Muscle of leg (tissue), 3 donors: ENCODE measurements at regions not wholly inside any gene's neighbourhood (a gene's known extent, or its start where the extent isn't known, plus 50 kb on each side); places are given as distances from the start of the nearest gene placed in this dataset.
A peak's percentile ranks its signal among the peaks of the same experiment; 100 is the strongest.

ENCODE experiments used
- DNase-seq: peaks from one replicate; pipeline ENCODE4 v3.0.0; 2013
- H3K27ac ChIP-seq: one replicate; pipeline ENCODE4 v1.5.1; 2013; ENCODE audit warnings: mild to moderate bottlenecking, low read length, control low read depth
- H3K27me3 ChIP-seq: one replicate; pipeline ENCODE4 v1.6.1; 2013; ENCODE audit warnings: low read length; ENCODE audit not compliant: control insufficient read depth, insufficient read depth
- H3K36me3 ChIP-seq: one replicate; pipeline ENCODE4 v1.6.1; 2013; ENCODE audit warnings: low read length; ENCODE audit not compliant: control insufficient read depth, insufficient read depth
- H3K4me1 ChIP-seq: one replicate; pipeline ENCODE4 v1.6.1; 2013; ENCODE audit warnings: low read length; ENCODE audit not compliant: control insufficient read depth, insufficient read depth
- H3K4me3 ChIP-seq: one replicate; pipeline ENCODE4 v1.5.1; 2013; ENCODE audit warnings: low read length, control low read depth
- H3K9me3 ChIP-seq: replicated peaks from 2 replicates; pipeline ENCODE4 v1.6.1; 2013; ENCODE audit warnings: low read depth, low read length; ENCODE audit not compliant: control insufficient read depth
- WGBS: methylation state at CpG from one replicate; pipeline ENCODE4 v1.1.5; 2013; ENCODE audit warnings: missing lambda C conversion rate; ENCODE audit not compliant: insufficient coverage; 5-methylcytosine and 5-hydroxymethylcytosine counted together

DNA sequence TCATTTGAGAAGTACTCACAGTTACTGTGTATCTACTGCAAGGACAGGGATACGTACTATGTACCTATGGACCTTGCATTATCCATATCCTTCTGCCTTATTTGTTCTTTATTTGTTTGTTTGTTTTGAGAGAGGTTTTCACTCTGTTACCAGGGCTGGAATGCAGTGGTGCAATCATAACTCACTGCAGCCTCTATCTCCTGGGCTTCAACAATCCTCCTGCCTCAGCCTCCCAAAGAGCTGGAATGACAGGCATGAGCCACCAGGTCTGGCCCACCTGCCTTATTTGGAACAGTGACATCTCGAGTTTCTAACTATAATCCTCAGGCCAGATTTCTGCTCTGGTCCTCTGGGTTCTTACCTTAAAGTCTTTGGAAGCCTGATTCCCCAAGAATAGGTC, 395.5 kb upstream of the PKN2 start:
- DNase-seq, result no peak
- no peak overlapping the region for H3K27ac ChIP-seq
- no peaks in the 10 kb centered on the region for H3K36me3 ChIP-seq
- 83% methylated on average over 1 of the region's 2 CpGs for WGBS
- no peak overlapping the region for H3K4me3 ChIP-seq
- no peaks in the 10 kb centered on the region for H3K4me1 ChIP-seq
- H3K9me3 ChIP-seq, result no peaks in the 10 kb centered on the region
- no peaks in the 10 kb centered on the region for H3K27me3 ChIP-seq

DNA sequence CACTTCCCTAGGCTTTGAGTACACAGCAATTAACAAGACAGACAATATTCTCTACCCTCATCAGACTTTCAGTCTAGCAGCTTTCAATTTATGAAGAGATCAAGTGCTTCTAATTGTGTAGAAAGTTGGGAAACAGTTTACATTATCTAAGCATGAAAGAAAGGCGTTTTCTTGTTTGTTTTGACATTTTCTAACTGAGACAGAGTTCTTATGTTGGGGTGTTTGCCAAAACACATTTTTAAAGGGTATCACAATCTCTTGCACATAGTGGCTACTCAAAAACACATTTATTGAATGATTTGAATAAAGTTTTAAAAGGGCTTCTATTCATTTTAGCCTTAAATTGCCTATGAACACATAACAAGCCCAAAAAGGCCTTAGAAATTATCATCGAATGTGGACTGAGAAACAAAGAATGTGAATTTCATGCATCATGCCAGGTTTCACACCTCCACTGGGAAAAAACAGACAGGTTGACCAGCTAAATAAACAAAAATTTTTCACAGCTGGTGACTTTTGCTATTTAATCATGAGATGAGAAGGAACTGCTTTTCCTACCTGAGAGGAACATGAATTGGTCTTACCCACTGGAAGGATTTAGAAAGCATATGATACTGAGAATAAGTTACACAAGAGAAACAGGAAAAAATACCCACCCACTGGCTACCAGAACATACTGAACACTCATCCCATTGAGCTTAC, 394.5 kb upstream of the PKN2 start:
- Histone ChIP-seq H3K27ac (no peak overlapping the region), H3K27me3 (no peaks in the 10 kb centered on the region), H3K4me3 (no peak overlapping the region), H3K36me3 (no peaks in the 10 kb centered on the region), H3K4me1 (no peaks in the 10 kb centered on the region), H3K9me3 (no peaks in the 10 kb centered on the region)
- WGBS, result 100% methylated on average over 1 of the region's 2 CpGs
- DNase-seq, result no peak

DNA sequence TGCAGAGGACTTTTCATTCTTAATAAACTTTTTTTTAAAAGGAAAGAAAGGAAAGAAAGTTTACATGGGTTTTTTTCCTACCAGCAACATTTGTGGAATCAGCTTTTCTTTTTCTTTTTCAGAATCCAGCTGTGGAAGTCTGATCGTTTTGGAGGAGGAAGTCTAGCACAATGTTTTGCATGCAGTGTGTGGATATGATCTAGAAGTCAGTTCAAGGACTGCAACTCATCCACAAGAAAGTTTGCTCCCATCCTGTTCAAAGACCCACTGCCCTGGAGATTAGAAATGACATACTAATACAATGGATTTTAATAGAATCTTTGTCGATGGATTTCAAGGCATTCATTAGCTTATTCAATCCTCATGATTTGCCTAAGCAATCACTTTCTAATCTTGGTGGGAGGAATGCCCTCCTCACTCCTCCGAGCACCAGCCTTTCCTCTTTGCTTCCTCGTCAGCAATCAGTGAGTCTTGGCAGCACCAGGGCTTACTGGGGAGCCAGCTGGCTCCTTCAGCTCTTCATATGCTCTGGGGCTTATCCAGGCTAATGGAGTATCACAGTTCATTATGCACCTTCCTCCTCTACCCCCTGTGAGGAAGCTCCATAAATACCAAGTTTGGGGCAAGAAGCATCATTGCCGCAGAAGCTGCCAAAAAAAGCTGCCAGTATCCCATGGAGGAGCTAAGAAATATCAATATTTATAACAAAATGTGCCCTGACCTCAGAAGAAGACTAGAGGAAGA, 392.3 kb upstream of the PKN2 start:
- Histone ChIP-seq H3K27me3 (no peaks in the 10 kb centered on the region), H3K4me1 (no peaks in the 10 kb centered on the region), H3K36me3 (no peaks in the 10 kb centered on the region), H3K4me3 (no peak overlapping the region), H3K27ac (no peak overlapping the region), H3K9me3 (no peaks in the 10 kb centered on the region)
- DNase-seq, result peak; percentile 23
- WGBS, result 65% methylated on average over 2 of the region's 5 CpGs

DNA sequence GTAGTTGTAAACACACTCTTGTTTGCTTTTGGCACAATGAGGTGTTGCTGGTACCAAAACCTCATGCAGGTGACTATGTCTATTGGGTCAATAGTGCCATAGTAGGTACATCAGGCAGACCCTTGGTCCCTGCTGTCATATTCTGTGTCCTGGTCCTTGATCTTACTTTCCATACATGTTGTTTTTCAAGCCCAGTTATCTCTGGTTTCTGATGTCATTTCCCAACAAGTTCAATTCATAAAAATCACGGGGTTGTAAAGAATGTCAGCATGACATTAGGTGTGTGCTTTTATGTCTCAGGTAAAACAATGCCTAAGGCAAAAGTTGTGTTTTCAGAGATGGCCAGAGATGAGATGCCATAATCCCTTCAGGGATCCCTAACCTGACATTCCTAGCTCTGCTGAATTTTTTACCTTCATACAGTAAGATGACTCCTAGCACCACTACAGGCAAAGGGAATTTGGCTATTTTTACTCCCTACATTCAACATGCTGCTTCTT, 390.3 kb upstream of the PKN2 start:
- Histone ChIP-seq H3K4me1 (no peaks in the 10 kb centered on the region), H3K36me3 (no peaks in the 10 kb centered on the region), H3K27me3 (no peaks in the 10 kb centered on the region), H3K9me3 (no peaks in the 10 kb centered on the region), H3K27ac (no peak overlapping the region), H3K4me3 (no peak overlapping the region)
- WGBS, result no CpG with 5 or more reads among the region's 1 CpG
- no peak for DNase-seq

DNA sequence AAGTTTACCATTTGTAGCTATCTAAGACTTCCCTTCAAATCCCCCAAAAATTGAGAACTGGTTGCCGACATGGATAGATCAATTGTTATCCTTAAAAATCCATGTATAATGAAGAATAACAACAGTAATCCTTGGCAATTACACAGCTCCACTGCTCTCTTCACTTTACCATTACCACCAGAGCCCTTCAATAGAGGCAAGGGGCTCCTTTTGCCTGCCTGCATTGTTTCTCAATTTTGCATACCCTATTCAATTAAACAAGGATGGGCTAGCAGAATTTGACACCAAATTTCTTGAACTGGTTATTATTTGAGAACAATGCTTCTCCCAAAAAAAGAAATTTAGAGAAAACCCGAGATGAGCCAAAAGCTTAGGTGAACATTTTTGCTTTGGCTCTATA, 387.8 kb upstream of the PKN2 start:
- no peaks in the 10 kb centered on the region for H3K9me3 ChIP-seq
- H3K36me3 ChIP-seq, result no peaks in the 10 kb centered on the region
- WGBS, result no CpG with 5 or more reads among the region's 2 CpGs
- no peak overlapping the region for H3K27ac ChIP-seq
- no peak overlapping the region for H3K4me3 ChIP-seq
- H3K27me3 ChIP-seq, result no peaks in the 10 kb centered on the region
- no peaks in the 10 kb centered on the region for H3K4me1 ChIP-seq
- DNase-seq, result no peak

DNA sequence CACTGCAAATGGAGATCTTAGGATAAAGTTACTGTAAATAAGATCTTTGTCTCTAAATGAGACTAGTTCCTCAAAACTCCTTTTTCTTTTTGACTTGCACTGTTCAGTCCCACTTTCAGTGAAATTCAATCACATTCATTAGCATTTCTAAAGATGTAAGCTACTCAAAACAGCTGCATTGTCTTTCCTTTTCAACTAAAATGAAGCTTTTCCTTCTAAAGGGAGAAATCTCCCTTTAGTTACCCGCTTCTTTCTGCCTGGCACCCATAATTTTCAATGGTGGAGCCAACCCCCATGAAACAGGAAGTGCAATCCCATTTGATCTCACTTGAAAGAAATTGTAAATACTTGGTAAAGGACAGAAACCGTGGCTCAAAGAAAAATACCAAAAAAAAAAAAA, 387.4 kb upstream of the PKN2 start:
- DNase-seq, result no peak
- Histone ChIP-seq H3K27me3 (no peaks in the 10 kb centered on the region), H3K36me3 (no peaks in the 10 kb centered on the region), H3K4me3 (no peak overlapping the region), H3K27ac (no peak overlapping the region), H3K4me1 (no peaks in the 10 kb centered on the region), H3K9me3 (no peaks in the 10 kb centered on the region)
- no CpG with 5 or more reads among the region's 2 CpGs for WGBS

DNA sequence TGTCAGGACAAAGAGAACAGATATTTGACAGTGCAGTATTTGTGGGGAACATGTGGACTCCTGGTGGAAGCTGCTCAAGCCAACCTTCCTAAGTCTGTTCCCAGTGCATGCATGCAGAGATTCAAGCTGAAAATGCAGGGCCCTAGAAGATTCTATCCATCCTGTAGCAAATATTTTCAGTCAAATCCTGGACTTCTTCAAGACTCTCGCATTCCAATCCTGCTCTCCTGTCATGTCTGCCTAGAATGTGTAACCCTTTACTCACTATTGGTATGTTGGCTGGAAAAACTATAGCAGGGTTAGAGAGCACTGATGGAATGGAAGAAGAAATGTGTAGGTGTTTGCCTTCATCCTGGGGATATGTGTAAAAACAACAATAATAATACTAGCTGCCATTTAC, 385.6 kb upstream of the PKN2 start:
- no peak for DNase-seq
- Histone ChIP-seq H3K27me3 (no peaks in the 10 kb centered on the region), H3K36me3 (no peaks in the 10 kb centered on the region), H3K9me3 (no peaks in the 10 kb centered on the region), H3K4me3 (no peak overlapping the region), H3K27ac (no peak overlapping the region), H3K4me1 (no peaks in the 10 kb centered on the region)
- no CpG with 5 or more reads among the region's 1 CpG for WGBS

DNA sequence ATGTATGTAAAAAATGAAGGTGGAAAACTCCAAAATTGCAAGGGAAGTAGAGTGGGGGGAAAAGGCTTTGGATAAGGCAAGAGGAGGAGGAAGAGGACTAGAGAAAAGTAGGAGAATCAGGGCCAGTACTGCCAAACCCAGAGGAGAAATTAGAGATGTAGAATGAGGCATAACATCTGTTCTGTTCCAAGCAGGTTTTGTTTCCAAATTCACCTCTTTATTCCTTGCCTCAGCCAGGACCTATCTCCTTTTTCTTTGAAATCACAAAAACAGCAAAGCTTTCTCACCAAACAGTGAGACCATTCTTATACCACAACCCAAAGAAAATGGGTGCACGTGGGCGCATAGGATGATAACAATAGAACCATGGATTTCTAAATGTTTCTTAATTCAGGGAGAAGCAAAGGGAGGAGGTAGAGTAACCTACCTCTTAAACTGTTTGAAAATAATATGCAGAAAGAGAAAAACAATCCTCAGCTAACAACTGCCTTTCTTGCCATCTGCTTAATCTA, 383.3 kb upstream of the PKN2 start:
- no CpG with 5 or more reads among the region's 2 CpGs for WGBS
- H3K27me3 ChIP-seq, result no peaks in the 10 kb centered on the region
- H3K36me3 ChIP-seq, result no peaks in the 10 kb centered on the region
- H3K9me3 ChIP-seq, result no peaks in the 10 kb centered on the region
- no peaks in the 10 kb centered on the region for H3K4me1 ChIP-seq
- DNase-seq, result no peak
- H3K27ac ChIP-seq, result no peak overlapping the region
- H3K4me3 ChIP-seq, result no peak overlapping the region

DNA sequence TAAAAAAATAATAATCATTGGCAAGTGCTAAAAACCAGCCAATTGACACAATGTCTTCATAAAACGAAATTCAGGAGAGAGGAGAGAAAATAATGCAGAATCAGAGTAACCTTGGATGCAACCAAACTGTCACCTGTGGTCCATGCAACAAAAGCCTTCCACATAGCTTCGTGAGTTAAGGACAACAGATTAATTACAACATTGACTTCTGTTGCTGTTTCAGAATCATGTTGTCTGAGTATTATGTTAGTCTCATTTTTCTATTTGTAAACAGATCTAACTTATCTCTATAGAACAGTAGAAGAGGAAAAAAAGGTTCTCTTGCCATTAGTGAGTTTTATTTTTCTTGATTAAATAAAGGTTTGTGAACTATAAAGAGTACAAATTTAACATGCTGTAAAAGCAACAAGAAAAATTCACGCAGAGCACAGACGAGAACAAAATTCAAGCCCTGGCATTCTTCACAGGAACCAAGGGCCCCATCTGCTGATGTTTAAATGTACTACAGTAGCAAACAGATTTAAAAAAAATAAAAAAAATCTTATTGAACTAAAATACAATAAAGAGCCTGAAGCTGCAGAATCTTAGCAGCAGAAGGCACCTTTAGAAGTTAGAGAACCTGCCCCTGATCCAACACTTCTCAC, 381.1 kb upstream of the PKN2 start:
- no peak overlapping the region for H3K4me3 ChIP-seq
- no peaks in the 10 kb centered on the region for H3K9me3 ChIP-seq
- no peaks in the 10 kb centered on the region for H3K4me1 ChIP-seq
- H3K36me3 ChIP-seq, result no peaks in the 10 kb centered on the region
- H3K27ac ChIP-seq, result no peak overlapping the region
- peak; percentile 70 for DNase-seq
- no CpG with 5 or more reads among the region's 4 CpGs for WGBS
- no peaks in the 10 kb centered on the region for H3K27me3 ChIP-seq

DNA sequence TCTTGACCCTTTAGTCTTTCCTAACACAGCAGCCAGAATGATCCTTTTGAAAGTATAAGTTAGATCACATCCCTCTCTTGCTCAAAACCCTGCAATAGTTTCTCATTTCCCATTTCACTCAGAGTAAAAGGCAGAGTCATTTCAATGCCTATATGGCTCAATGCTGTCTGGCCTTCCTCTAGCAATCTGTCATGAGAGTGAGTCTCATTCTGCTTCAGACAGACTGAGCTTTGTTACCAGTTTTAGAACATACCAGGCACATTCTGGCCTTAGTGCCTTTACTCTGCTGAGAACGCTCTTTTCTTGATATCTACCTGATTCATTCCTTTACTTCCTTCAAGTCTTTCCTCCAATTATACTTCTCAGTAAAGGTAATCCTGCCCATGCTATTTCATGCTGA, 372.8 kb upstream of the PKN2 start:
- Histone ChIP-seq H3K9me3 (no peaks in the 10 kb centered on the region), H3K4me3 (no peak overlapping the region), H3K27ac (no peak overlapping the region), H3K27me3 (no peaks in the 10 kb centered on the region), H3K4me1 (no peaks in the 10 kb centered on the region), H3K36me3 (no peaks in the 10 kb centered on the region)
- WGBS, result 93% methylated on average over 1 of the region's 1 CpG
- DNase-seq, result no peak
